AG04450 (cell line): ENCODE measurements at regions not wholly inside any gene's neighbourhood (a gene's known extent, or its start where the extent isn't known, plus 50 kb on each side); places are given as distances from the start of the nearest gene placed in this dataset.

Source experiments
- CTCF ChIA-PET: fragments of 300-600, 350-600 bp; formaldehyde crosslinking; extraction: SDS; loops from one replicate; lab custom pipeline; 2022; ENCODE audit warnings: antibody characterized with exemption, inconsistent platforms; lab: Charles Lee
- POLR2A ChIA-PET: fragments of 350-600 bp; formaldehyde crosslinking; extraction: SDS; loops from one replicate; lab custom pipeline; 2021; ENCODE audit warnings: antibody characterized with exemption, inconsistent platforms; lab: Yijun Ruan, JAX
- DNase-seq: peaks from one replicate; pipeline ENCODE4 v3.0.0-alpha.2; 2011; ENCODE audit warnings: low read depth, low spot score
- H3K27ac ChIP-seq: one replicate; pipeline ENCODE4 v1.5.1; 2012; ENCODE audit warnings: low read depth, low read length, control low read depth
- H3K27me3 ChIP-seq: one replicate; pipeline ENCODE4 v1.6.0; 2012; ENCODE audit warnings: low read length; ENCODE audit not compliant: control insufficient read depth, insufficient read depth
- H3K4me3 ChIP-seq: 2 replicates; pipeline ENCODE4 v1.5.1; 2011; ENCODE audit warnings: mild to moderate bottlenecking, low read depth, low read length, control low read depth
- H3K9me3 ChIP-seq: 2 replicates; pipeline ENCODE4 v1.5.1; 2012; ENCODE audit warnings: low read length; ENCODE audit not compliant: control insufficient read depth, insufficient read depth
- TF ChIP-seq, protein P1 (sequence below): IDR thresholded peaks from 2 replicates; pipeline ENCODE4 v1.5.1; 2011; ENCODE audit warnings: low read depth, low read length, control low read depth, inconsistent platforms

DNA sequence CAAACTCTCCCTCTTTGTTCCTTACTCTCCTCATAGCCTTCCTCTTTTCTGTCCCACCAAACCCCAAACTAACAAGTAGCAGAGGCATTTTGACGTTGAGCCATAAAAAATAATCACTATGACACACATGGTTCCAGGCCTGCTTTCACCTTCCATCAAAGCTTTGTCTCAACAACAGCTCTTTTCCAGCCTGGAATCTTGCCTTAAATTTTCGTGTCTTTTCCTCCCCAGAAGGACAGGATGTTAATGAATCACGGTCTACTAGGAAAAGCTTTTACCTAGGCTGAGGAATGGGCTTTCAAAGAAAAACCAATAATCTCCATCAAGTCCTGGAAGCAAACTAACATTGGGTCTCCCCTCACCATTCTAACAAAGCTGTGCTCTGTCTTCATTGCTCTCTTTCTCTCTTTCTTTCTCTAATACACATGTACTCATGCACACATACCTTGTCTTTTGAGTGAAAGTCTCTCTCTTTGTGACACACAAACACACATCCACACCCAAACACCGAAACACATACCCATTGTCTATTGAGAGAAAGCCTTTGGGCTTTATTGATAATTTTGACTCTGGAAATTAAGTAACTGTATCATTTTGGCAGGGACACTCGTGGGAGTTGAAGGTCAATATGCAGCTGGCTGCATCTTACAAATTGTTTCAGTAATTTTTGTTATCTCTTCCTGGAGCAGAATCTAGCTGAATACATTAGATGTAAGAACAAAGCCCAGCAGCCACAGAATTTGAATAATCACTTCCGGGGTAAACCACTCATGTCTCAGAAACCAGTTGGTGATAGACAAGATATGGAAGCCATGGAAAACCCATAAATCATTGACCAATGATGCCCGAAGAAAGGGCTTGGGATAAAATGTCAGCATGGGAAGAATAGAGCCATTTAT lies 107.4 kb upstream of the SLC4A7 start:
- Histone ChIP-seq H3K9me3 (no peaks in the 10 kb centered on the region), H3K4me3 (no peak overlapping the region), H3K27me3 (no peaks in the 10 kb centered on the region), H3K27ac (no peak overlapping the region)
- POLR2A ChIA-PET = interaction anchor here (0.8 kb wide), 2 partner anchors 32 to 107 kb away, joined by 3 read pairs; partner anchors contain the start of gene SLC4A7
- CTCF ChIA-PET = interaction anchor here (1.2 to 1.9 kb wide), 2 partner anchors 120 to 124 kb away, joined by 4 read pairs; no protein-coding TSS in a partner anchor
- no peak for DNase-seq
- TF ChIP-seq, protein P1, sequence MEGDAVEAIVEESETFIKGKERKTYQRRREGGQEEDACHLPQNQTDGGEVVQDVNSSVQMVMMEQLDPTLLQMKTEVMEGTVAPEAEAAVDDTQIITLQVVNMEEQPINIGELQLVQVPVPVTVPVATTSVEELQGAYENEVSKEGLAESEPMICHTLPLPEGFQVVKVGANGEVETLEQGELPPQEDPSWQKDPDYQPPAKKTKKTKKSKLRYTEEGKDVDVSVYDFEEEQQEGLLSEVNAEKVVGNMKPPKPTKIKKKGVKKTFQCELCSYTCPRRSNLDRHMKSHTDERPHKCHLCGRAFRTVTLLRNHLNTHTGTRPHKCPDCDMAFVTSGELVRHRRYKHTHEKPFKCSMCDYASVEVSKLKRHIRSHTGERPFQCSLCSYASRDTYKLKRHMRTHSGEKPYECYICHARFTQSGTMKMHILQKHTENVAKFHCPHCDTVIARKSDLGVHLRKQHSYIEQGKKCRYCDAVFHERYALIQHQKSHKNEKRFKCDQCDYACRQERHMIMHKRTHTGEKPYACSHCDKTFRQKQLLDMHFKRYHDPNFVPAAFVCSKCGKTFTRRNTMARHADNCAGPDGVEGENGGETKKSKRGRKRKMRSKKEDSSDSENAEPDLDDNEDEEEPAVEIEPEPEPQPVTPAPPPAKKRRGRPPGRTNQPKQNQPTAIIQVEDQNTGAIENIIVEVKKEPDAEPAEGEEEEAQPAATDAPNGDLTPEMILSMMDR = no peak

DNA sequence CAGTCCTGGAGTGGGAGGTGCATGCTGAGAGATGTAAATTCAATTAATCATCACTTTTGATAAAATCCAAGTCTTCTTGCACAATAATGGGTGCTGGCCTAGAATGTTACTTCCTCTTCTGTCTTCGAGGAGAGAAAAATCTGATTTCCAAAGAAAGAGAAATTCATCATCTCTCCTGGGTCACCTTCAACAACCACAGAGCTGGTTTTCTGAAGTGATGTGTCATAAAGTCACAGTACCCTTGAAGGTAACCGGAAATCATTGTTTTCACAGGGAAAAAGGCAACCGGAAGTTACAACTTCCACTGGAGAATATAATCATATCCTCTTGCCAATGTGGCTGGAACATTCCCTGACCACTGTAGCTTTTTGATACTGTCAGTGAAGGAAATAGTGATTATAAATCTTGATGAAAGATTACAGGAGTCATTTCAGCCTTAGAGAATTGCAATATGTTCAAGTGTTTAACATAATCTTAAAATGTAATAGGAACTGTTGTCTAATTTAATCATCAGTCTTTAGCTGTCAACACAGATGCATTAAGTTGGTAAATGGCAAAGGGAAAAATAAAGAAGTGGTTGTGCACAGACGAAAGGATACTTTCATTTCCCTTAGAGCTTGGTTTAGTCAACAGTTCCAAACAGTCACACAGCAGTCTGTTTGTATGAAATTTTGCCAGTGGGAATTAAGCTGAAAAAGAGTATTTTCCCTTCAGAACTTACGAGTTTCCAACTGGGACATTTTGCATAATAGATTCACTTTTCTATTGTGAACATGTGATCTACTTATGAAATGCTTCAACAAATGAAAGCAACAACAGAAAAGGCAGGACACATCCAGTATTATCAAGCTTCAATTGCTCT lies 106.5 kb upstream of the SLC4A7 start:
- CTCF ChIA-PET = interaction anchor here (1.0 to 1.9 kb wide), 3 partner anchors 121 to 123 kb away, joined by 3 to 4 read pairs (median 4); no protein-coding TSS in a partner anchor

DNA sequence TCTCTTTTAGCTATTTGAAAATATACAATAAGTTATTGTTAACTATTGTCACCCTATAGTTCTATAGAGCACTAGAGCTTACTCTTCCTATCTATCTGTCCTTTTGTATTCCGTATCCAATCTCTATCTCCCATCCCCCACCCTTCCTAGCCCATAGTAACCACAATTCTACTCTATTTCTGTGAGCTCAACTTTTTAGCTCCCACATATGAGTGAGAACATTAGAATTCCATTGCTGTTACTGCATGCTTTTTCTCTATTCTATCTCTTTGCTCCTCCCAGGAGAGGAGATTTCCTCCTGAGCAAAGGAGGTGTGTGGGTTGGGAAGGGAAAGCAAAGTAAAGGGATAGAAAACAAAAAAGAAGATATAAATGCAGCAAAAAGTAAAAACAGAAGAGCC lies 105.6 kb upstream of the SLC4A7 start:
- CTCF ChIA-PET = interaction anchor here (0.8 to 1.0 kb wide), 2 partner anchors 122 kb away, joined by 3 read pairs; no protein-coding TSS in a partner anchor
- DNase-seq = no peak
- TF ChIP-seq, protein P1 = no peak
- no peak overlapping the region for H3K4me3 ChIP-seq
- no peak overlapping the region for H3K27ac ChIP-seq
- POLR2A ChIA-PET = no interaction called here
- no peaks in the 10 kb centered on the region for H3K27me3 ChIP-seq
- H3K9me3 ChIP-seq = no peaks in the 10 kb centered on the region

More for the DNA sequence above, 106.5 kb upstream of the SLC4A7 start:
- POLR2A ChIA-PET = interaction anchor here (0.8 kb wide), 1 partner anchor 106 kb away, joined by 3 read pairs; the partner anchor contains the start of gene SLC4A7
- TF ChIP-seq, protein P1 = no peak
- DNase-seq = no peak
- H3K27ac ChIP-seq = peak overlapping the region; percentile 11
- H3K27me3 ChIP-seq = no peaks in the 10 kb centered on the region
- H3K4me3 ChIP-seq = no peak overlapping the region
- no peaks in the 10 kb centered on the region for H3K9me3 ChIP-seq

DNA sequence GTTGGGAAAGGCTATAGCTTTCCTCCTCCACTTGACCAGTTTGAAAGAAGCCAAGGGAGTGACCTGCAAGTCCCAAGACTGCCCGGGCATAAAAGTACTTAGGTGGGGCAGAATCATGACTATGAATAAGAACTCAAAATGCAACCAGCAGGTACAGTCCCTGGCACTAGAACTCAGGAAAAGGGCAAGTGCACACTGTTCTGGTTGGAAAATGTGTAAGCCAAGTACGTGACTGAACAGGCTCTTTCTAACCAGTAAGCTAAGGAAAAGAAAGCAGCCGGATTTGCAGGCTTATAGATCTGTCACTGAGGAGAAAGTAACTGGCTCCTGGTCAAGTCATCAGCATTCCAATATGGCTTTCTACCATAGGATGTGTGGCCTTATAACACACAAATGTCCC lies 101.2 kb upstream of the SLC4A7 start:
- ChIA-PET POLR2A (no interaction called here), CTCF (no interaction called here)
- TF ChIP-seq, protein P1 = no peak
- Histone ChIP-seq H3K27me3 (no peaks in the 10 kb centered on the region), H3K9me3 (no peaks in the 10 kb centered on the region), H3K4me3 (no peak overlapping the region), H3K27ac (no peak overlapping the region)
- DNase-seq = no peak
